ENCODE measurements at regions not wholly inside any gene's neighbourhood (a gene's known extent, or its start where the extent isn't known, plus 50 kb on each side); places are given as distances from the start of the nearest gene placed in this dataset.

- in situ Hi-C loops (cut with MboI; ENCODE audit: low sequenced_read_pairs) (no loop called here), dilution Hi-C loops (cut with HindIII; ENCODE audit: low sequenced_read_pairs, unreplicated experiment) (no loop called here)
- CTCF ChIA-PET = no interaction called here
These were observed 433.4 kb downstream of the BRD1 start for GRCh38 chr22:49394116-49394785.

More at GRCh38 chr22:49394116-49394785, 433.4 kb downstream of the BRD1 start:
- no peak for TF ChIP-seq CEBPB (IDR thresholded peaks at IDR 0.05; ENCODE audit: low read depth, low read length)
- TF ChIP-seq BHLHE40 (IDR thresholded peaks at IDR 0.05; ENCODE audit: low read depth, low read length) = no peak
- TF ChIP-seq SMC3 (IDR thresholded peaks at IDR 0.05; ENCODE audit: low read depth, low read length) = no peak
- TF ChIP-seq MAZ (IDR thresholded peaks at IDR 0.05; ENCODE audit: borderline replicate concordance, low read depth, low read length) = no peak
- no peak for TF ChIP-seq USF2 (IDR thresholded peaks at IDR 0.05; ENCODE audit: low read depth, low read length)
- no peak for TF ChIP-seq CHD1 (IDR thresholded peaks at IDR 0.05; ENCODE audit: low read depth, low read length)
- no peak for TF ChIP-seq CTCF (conservative IDR thresholded peaks at IDR 0.05; ENCODE audit: low read depth, low read length)
- TF ChIP-seq NFE2L2 (IDR thresholded peaks at IDR 0.05; ENCODE audit: low read depth, low read length) = no peak
- no peak for TF ChIP-seq FOS (IDR thresholded peaks at IDR 0.05; ENCODE audit: low read depth, low read length)
- no peak for TF ChIP-seq MXI1 (IDR thresholded peaks at IDR 0.05; ENCODE audit: borderline replicate concordance, low read depth, low read length)
- TF ChIP-seq ELK1 (IDR thresholded peaks at IDR 0.05; ENCODE audit: borderline replicate concordance, low read depth, low read length) = no peak
- no peak for TF ChIP-seq RAD21 (IDR thresholded peaks at IDR 0.05; ENCODE audit: low read length)
- no peak for TF ChIP-seq RCOR1 (IDR thresholded peaks at IDR 0.05; ENCODE audit: insufficient replicate concordance, low read length)
- TF ChIP-seq POLR2A (IDR thresholded peaks at IDR 0.05; ENCODE audit: low read depth, low read length) = no peak
- TF ChIP-seq RFX5 (IDR thresholded peaks at IDR 0.05; ENCODE audit: low read depth, low read length) = no peak
- H3K79me1 ChIP-seq (ENCODE audit: low read depth in 1 of 2, low read length in 2 of 2) = no peaks in the 10 kb centered on the region
- no peak overlapping the region for H4K8ac ChIP-seq (ENCODE audit: low read depth in 2 of 2, low read length in 2 of 2)
- ATAC-seq (ENCODE audit: low read depth) (no peak), DNase-seq (no peak)
- no peak overlapping the region for H2AK9ac ChIP-seq (replicated peaks; ENCODE audit: low read depth, low read length, poor library complexity)
- H3K4me3 ChIP-seq (ENCODE audit: insufficient read depth, low read depth, low read length) = no peak overlapping the region
- WGBS, 2 experiments (ENCODE audit: extremely low coverage in 2 of 2, insufficient read length in 1 of 2) = no CpG with 5 or more reads among the region's 7 CpGs
- H3K4ac ChIP-seq (ENCODE audit: low read depth, low read length) = no peak overlapping the region
- no peak overlapping the region for H4K91ac ChIP-seq (ENCODE audit: insufficient read depth, low read depth, low read length)
- no peak overlapping the region for H2BK15ac ChIP-seq (ENCODE audit: low read depth, low read length)
- no peak overlapping the region for H2BK20ac ChIP-seq (ENCODE audit: low read depth, low read length)
- H2BK5ac ChIP-seq (ENCODE audit: low read depth, low read length, poor library complexity, severe bottlenecking) = no peak overlapping the region
- H3K18ac ChIP-seq (ENCODE audit: low read depth, low read length) = no peak overlapping the region
- H2BK120ac ChIP-seq (ENCODE audit: low read depth, low read length) = no peak overlapping the region
- H3K4me2 ChIP-seq (ENCODE audit: low read depth, low read length) = no peak overlapping the region
- no peaks in the 10 kb centered on the region for H4K20me1 ChIP-seq (ENCODE audit: insufficient read depth, low read length)
- H3K9me1 ChIP-seq (ENCODE audit: insufficient read depth, low read length) = no peaks in the 10 kb centered on the region
- no peak overlapping the region for H3K14ac ChIP-seq (replicated peaks; ENCODE audit: low read depth, low read length)
- H3K56ac ChIP-seq (ENCODE audit: extremely low read depth, insufficient read depth, low read length) = no peak overlapping the region
- no TSS peak for BruUV-seq (replicated peaks)
- H3K27ac ChIP-seq (ENCODE audit: insufficient read depth, low read length) = no peak overlapping the region
- no peak overlapping the region for H3K23ac ChIP-seq (ENCODE audit: low read depth, low read length)
- H2AFZ ChIP-seq (replicated peaks; ENCODE audit: low read length, poor library complexity) = no peak overlapping the region
- no peaks in the 10 kb centered on the region for H3K36me3 ChIP-seq (ENCODE audit: control insufficient read depth, insufficient read depth, low read length)
- H3K9me3 ChIP-seq (ENCODE audit: control insufficient read depth, insufficient read depth, low read length) = peaks cover 59% of the 10 kb centered on the region
- no peak overlapping the region for H2AK5ac ChIP-seq (ENCODE audit: low read depth, low read length)
- POLR2A ChIA-PET (ENCODE audit: unreplicated experiment) = no interaction called here
- intact Hi-C loops (cut with micrococcal nuclease) = no loop called here
- no peak overlapping the region for H4K5ac ChIP-seq (ENCODE audit: low read depth, low read length)
- no peak overlapping the region for H3K9ac ChIP-seq (ENCODE audit: low read depth, low read length)
- no peaks in the 10 kb centered on the region for H3K4me1 ChIP-seq (ENCODE audit: control insufficient read depth, insufficient read depth, low read length)
- no peaks in the 10 kb centered on the region for H3K27me3 ChIP-seq (ENCODE audit: control insufficient read depth, insufficient read depth, low read length)

Data from IMR-90 (cell line).